B cell (primary cell): ENCODE measurements at regions not wholly inside any gene's neighbourhood (a gene's known extent, or its start where the extent isn't known, plus 50 kb on each side); places are given as distances from the start of the nearest gene placed in this dataset.

Experiments
- ATAC-seq: fragments of 200-7000 bp; cut with Tn5 transposase; one replicate; pipeline ENCODE4 v1.10.0; 2021; ENCODE audit warnings: low read depth, mild to moderate bottlenecking, moderate number of reproducible peaks, moderate library complexity
- CTCF ChIA-PET: fragments of 350-600 bp; sonication (Branson Sonifier 250); formaldehyde crosslinking; loops from one replicate; lab custom pipeline; 2021; ENCODE audit warnings: antibody characterized with exemption, inconsistent platforms; lab: Charles Lee
- POLR2A ChIA-PET: fragments of 350-600 bp; sonication (Branson Sonifier 250); formaldehyde crosslinking; loops from one replicate; lab custom pipeline; 2021; ENCODE audit warnings: antibody characterized with exemption; lab: Charles Lee
- DNase-seq: peaks from one replicate; pipeline ENCODE4 v3.0.0; 2013
- H2AFZ ChIP-seq: 2 replicates; pipeline ENCODE4 v1.6.1; 2012; ENCODE audit warnings: mild to moderate bottlenecking, low read depth, low read length; ENCODE audit not compliant: insufficient read depth, poor library complexity, severe bottlenecking
- H3K27ac ChIP-seq, 2 donors: 1 replicate in 1 of 2; 2 replicates in 1 of 2; pipeline ENCODE4 v1.5.1; 2012 to 2013; ENCODE audit warnings: low read length in 2 of 2, mild to moderate bottlenecking in 2 of 2, moderate library complexity in 1 of 2
- H3K27me3 ChIP-seq, 4 experiments: fragments of 200-600 bp in 1 of 4; sonication (generic) in 1 of 4; replicated peaks in 1 of 4; 1 replicate in 2 of 4; 2 replicates in 2 of 4; pipeline versions ENCODE4 v1.6.1 to v1.7.0; 2013 to 2016; ENCODE audit warnings: low read length in 3 of 4, mild to moderate bottlenecking in 2 of 4, mixed read lengths in 1 of 4, moderate library complexity in 1 of 4; ENCODE audit not compliant: insufficient read depth in 4 of 4, control insufficient read depth in 3 of 4; ENCODE audit errors: control extremely low read depth in 1 of 4
- H3K36me3 ChIP-seq, 2 experiments: replicated peaks in 1 of 2; 1 replicate in 1 of 2; 2 replicates in 1 of 2; pipeline versions ENCODE4 v1.6.1 to v1.7.1; 2013; ENCODE audit warnings: low read length in 1 of 2; ENCODE audit not compliant: insufficient read depth in 2 of 2, control insufficient read depth in 1 of 2; ENCODE audit errors: control extremely low read depth in 1 of 2, extremely low read depth in 1 of 2
- H3K4me1 ChIP-seq, 2 donors: fragments of 200-600 bp in 1 of 2; sonication (generic) in 1 of 2; 1 replicate in 1 of 2; 2 replicates in 1 of 2; pipeline versions ENCODE4 v1.5.1 to v1.6.1; 2013 to 2017; ENCODE audit warnings: low read length in 2 of 2; ENCODE audit not compliant: control insufficient read depth in 2 of 2, insufficient read depth in 2 of 2
- H3K4me2 ChIP-seq: replicated peaks from 2 replicates; pipeline ENCODE3; 2012; ENCODE audit warnings: mild to moderate bottlenecking, low read depth, low read length; ENCODE audit not compliant: poor library complexity, severe bottlenecking
- H3K4me3 ChIP-seq, 5 experiments: fragments of 200-600 bp in 1 of 5; sonication (generic) in 1 of 5; 1 replicate in 3 of 5; 2 replicates in 2 of 5; pipeline versions ENCODE4 v1.5.1 to v1.7.0; 2011 to 2016; ENCODE audit warnings: low read length in 4 of 5, mild to moderate bottlenecking in 4 of 5, low read depth in 2 of 5, control low read depth in 1 of 5, moderate library complexity in 1 of 5; ENCODE audit not compliant: insufficient read depth in 1 of 5; ENCODE audit errors: control extremely low read depth in 1 of 5, extremely low read depth in 1 of 5
- H3K79me2 ChIP-seq: fragments of 200-600 bp; sonication (generic); one replicate; pipeline ENCODE4 v1.6.0; 2016; ENCODE audit warnings: low read length; ENCODE audit not compliant: control insufficient read depth, insufficient read depth
- H3K9ac ChIP-seq: fragments of 200-600 bp; sonication (generic); 2 replicates; pipeline ENCODE4 v1.6.1; 2017; ENCODE audit warnings: mild to moderate bottlenecking, low read length, moderate library complexity
- H3K9me3 ChIP-seq, 3 donors: one replicate each; pipeline versions ENCODE4 v1.6.1 to v1.7.1; 2013; ENCODE audit warnings: low read length in 2 of 3; ENCODE audit not compliant: control insufficient read depth in 2 of 3, insufficient read depth in 1 of 3; ENCODE audit errors: control extremely low read depth in 1 of 3
- H4K20me1 ChIP-seq: 2 replicates; pipeline ENCODE4 v1.6.0; 2012; ENCODE audit warnings: mild to moderate bottlenecking, low read length; ENCODE audit not compliant: insufficient read depth, control insufficient read depth, poor library complexity, severe bottlenecking
- H3K27ac Mint-ChIP-seq: one replicate; pipeline ENCODE4 v1.8.0; 2021; ENCODE audit warnings: mixed read lengths
- H3K27me3 Mint-ChIP-seq: one replicate; pipeline ENCODE4 v1.8.0; 2021; ENCODE audit warnings: mixed read lengths
- H3K4me1 Mint-ChIP-seq: one replicate; pipeline ENCODE4 v1.8.0; 2021; ENCODE audit warnings: mixed read lengths
- H3K4me3 Mint-ChIP-seq: one replicate; pipeline ENCODE4 v1.8.0; 2021; ENCODE audit warnings: mixed read lengths
- H3K9me3 Mint-ChIP-seq: one replicate; pipeline ENCODE4 v1.8.0; 2022; ENCODE audit warnings: mixed read lengths; ENCODE audit not compliant: insufficient read depth
- CTCF ChIP-seq: fragments of 200-600 bp; IDR thresholded peaks from one replicate; pipeline ENCODE4 v1.8.0; 2022; ENCODE audit warnings: antibody characterized with exemption, mild to moderate bottlenecking
- EZH2 ChIP-seq: IDR thresholded peaks from 2 replicates; pipeline ENCODE4 v1.6.1; 2012; ENCODE audit warnings: borderline replicate concordance, low read depth, mild to moderate bottlenecking, moderate library complexity, low read length; ENCODE audit not compliant: insufficient read depth, poor library complexity, severe bottlenecking
- WGBS: methylation state at CpG from one replicate; pipeline ENCODE4 v1.1.5; 2013; ENCODE audit warnings: missing lambda C conversion rate; ENCODE audit not compliant: insufficient coverage; 5-methylcytosine and 5-hydroxymethylcytosine counted together
- intact Hi-C: fragments of 100-400 bp; cut with micrococcal nuclease; formaldehyde crosslinking; loops from one replicate; pipeline ENCODE4 v1.10.0; 2022

- no peaks in the 10 kb centered on the region for H3K9me3 ChIP-seq
- Mint-ChIP-seq H3K27me3 (no peaks in the 10 kb centered on the region), H3K4me3 (no peak overlapping the region), H3K9me3 (no peaks in the 10 kb centered on the region), H3K27ac (no peak overlapping the region), H3K4me1 (no peaks in the 10 kb centered on the region)
- no peak overlapping the region for H3K4me3 ChIP-seq
- no peak overlapping the region for H3K4me2 ChIP-seq
- no peaks in the 10 kb centered on the region for H3K79me2 ChIP-seq
- H4K20me1 ChIP-seq = no peaks in the 10 kb centered on the region
- no peak overlapping the region for H2AFZ ChIP-seq
- WGBS = 18% methylated on average over 2 of the region's 4 CpGs
- ChIA-PET POLR2A (interaction anchor here (0.6 kb wide), 1 partner anchor 10 kb away, joined by 3 read pairs; no protein-coding TSS in a partner anchor), CTCF (no interaction called here)
- H3K36me3 ChIP-seq = no peaks in the 10 kb centered on the region
- intact Hi-C loops = no loop called here
- TF ChIP-seq EZH2 = no peak
- no peak for TF ChIP-seq CTCF
- no peak overlapping the region for H3K27ac ChIP-seq
- no peaks in the 10 kb centered on the region for H3K27me3 ChIP-seq
- no peak overlapping the region for H3K9ac ChIP-seq
- DNase-seq (no peak), ATAC-seq (no peak)
- no peaks in the 10 kb centered on the region for H3K4me1 ChIP-seq
These were observed 186.2 kb upstream of the CPXCR1 start for GRCh38 chrX:88560673-88561330.

GRCh38 chrX:88584283-88584682 is 162.7 kb upstream of the CPXCR1 start:
- ChIA-PET CTCF (no interaction called here), POLR2A (no interaction called here)
- Histone ChIP-seq H3K4me1 (no peaks in the 10 kb centered on the region), H4K20me1 (no peaks in the 10 kb centered on the region), H3K9ac (no peak overlapping the region), H3K9me3 (peaks cover 0 to 1% (median 0%) of the 10 kb centered on the region in 3 donors), H3K27ac (no peak overlapping the region), H3K4me2 (no peak overlapping the region), H3K4me3 (no peak overlapping the region), H2AFZ (no peak overlapping the region), H3K36me3 (no peaks in the 10 kb centered on the region), H3K79me2 (no peaks in the 10 kb centered on the region), H3K27me3 (no peaks in the 10 kb centered on the region)
- Mint-ChIP-seq H3K9me3 (peaks cover 2% of the 10 kb centered on the region), H3K4me1 (no peaks in the 10 kb centered on the region), H3K27me3 (no peaks in the 10 kb centered on the region), H3K27ac (no peak overlapping the region), H3K4me3 (no peak overlapping the region)
- ATAC-seq (no peak), DNase-seq (no peak)
- TF ChIP-seq EZH2 (no peak), CTCF (no peak)
- intact Hi-C loops = no loop called here
- WGBS = 93% methylated on average over 3 of the region's 3 CpGs
